Limb (tissue), 2 donors: ENCODE measurements at regions not wholly inside any gene's neighbourhood (a gene's known extent, or its start where the extent isn't known, plus 50 kb on each side); places are given as distances from the start of the nearest gene placed in this dataset.
"Not testable (repeated sequence)": the region's sequence is repeated elsewhere in the genome, so short reads cannot be mapped to it uniquely, and the experiment has no call there.

Source experiments
- DNase-seq, 2 donors: peaks; one replicate each; pipeline ENCODE4 v3.0.0-alpha.2; 2016; ENCODE audit errors: extremely low spot score in 2 of 2

- DNase-seq = no peak
Observed at GRCh38 chr10:57341294-57341693, 926.4 kb downstream of the IPMK start.

- DNase-seq = peak in 1 of 2 donors; percentile 56
Observed at GRCh38 chr10:57338823-57339558, 928.7 kb downstream of the IPMK start.

- DNase-seq = no peak
Observed at GRCh38 chr10:57336865-57337264, 930.8 kb downstream of the IPMK start.

DNA sequence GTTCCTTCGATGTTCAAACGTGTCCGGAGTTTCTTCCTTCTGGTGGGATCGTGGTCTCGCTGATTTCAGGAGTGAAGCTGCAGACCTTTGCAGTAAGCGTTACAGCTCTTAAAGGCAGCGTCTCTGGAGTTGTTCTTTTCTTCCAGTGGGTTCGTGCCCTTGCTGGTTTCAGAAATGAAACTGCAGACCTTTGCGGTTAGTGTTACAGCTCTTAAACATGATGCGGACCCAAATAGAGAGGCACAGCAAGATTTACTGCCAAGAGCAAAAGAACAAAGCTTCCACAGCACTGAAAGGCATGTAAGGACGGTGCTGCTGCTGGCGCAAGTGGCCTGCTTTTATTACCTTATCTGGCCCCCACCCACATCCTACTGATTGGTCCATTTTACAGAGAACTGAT lies 931.4 kb downstream of the IPMK start:
- no peak for DNase-seq

DNA sequence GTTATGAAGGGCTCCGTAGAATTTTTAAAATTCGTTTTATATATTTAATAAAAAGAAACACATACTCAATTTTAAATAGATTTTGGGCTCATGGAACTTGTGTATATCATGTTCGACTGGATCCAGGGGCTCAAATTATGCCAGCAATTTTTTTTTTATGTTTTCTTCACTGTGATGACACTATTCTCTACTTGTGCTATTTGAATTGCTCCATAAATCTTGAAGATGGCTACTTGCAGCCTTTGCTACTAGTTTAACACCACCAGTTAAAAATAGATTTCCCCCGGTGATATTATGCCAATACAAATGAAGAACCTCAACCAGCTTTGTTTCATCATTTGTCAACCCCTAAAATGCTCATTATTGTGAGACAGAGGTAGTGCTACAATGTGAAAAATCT lies 933.2 kb downstream of the IPMK start:
- DNase-seq = no peak

DNA sequence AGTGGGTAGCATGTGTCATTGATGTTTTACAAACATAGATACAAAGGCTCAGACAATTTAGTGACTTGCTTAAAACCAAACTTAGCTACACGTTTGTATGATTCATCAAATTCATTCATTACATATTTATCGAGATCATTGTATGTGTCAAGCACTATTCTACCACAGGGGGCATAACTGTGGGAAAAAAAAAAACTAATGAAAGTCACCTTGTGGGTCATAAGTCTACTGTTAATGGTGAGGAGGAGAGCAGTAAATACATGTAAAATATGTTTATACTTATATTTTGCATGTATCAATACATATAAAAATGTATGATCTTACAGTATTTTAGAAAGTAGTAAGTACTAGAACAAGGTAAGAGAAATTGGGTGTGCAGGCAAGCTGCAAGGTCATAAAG lies 933.8 kb downstream of the IPMK start:
- DNase-seq = no peak

DNA sequence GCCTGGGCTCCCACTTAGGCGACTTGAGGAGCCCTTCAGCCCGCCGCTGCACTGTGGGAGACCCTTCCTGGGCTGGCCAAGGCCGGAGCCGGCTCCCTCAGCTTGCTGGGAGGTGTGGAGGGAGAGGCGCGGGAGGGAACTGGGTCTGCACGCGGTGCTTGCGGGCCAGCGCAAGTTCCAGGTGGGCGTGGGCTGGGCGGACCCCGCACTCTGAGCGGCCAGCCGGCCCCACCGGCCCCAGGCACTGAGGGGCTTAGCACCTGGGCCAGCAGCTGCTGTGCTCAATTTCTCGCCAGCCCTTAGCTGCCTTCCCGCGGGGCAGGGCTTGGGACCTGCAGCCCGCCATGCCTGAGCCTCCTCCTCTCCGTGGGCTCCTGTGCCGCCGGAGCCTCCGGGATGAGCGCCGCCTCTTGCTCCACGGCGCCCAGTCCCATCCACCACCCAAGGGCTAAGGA lies 946.3 kb downstream of the IPMK start:
- DNase-seq = not testable (repeated sequence)

DNA sequence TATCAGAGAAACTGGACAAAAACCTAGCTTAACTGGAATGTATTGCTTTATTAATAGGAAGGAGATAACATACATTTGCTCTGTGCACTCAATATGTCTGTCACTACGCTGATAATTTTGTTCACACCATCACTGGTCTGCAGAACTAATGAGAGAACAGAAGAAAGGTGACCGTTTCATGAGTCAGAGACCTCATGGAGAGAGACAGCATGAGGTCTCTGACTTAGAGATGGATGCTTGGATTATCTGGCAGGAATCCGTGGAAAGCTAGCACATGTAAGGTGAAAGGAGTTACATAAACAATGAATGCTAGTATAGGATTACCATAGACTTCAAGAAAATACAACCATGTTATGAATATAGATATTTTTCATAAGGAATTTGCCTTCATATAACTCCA lies 947.3 kb downstream of the IPMK start:
- DNase-seq = no peak

GRCh38 chr10:57314046-57314445 lies 953.0 kb upstream of the ZWINT start:
- no peak for DNase-seq

DNA sequence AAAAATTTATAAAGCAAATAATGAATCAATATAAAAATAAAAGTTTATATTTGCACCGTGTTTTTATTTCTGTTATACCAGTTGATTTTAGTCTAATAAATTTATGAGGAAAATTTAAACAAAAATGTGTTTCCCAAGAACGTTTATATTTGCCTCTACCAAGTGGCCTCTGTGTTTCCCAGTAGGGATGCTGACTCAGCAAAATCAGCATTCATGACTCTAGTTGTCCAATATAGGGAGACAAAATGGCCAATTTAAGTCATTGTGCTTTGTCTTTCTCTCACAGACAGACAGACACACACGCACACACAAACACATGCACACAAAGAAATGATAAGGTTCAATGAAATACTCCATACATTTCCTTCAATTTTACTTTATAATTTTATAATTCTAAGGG lies 942.5 kb upstream of the ZWINT start:
- DNase-seq = no peak

DNA sequence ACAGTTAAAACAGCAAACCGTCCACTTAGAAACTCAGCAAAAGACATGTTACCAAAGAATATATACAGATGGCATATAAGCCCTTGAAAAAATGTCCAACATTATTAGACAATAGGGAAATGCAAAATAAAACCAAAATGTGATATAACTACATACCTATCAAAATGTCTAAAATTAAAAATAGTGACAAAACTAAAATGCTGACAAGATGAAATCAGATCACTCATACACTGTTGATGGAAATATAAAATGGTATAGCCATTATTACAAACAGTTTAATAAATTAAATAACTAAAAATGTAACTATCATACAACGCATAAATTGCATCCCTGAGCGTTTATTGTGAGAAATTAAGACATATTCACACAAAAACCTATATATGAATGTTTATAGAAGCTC lies 939.7 kb upstream of the ZWINT start:
- no peak for DNase-seq

DNA sequence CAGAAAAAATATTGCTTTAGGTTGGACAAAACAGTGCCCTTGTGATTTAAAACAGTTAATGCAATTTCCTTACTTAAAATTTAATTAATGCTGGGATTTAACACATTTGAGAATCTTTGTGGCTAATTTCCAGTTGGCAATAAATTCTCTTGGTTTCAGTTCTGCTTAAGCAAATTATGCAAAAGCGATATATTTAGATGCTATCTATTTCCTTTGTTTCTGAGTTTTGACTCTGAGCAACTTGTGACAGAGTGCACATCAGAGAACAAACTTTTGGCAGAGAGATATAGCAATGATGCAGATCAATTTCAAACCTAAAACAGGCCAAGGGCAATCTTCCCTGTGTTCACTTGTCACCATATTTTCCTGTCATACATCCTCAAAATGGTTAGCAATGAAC lies 933.6 kb upstream of the ZWINT start:
- no peak for DNase-seq

DNA sequence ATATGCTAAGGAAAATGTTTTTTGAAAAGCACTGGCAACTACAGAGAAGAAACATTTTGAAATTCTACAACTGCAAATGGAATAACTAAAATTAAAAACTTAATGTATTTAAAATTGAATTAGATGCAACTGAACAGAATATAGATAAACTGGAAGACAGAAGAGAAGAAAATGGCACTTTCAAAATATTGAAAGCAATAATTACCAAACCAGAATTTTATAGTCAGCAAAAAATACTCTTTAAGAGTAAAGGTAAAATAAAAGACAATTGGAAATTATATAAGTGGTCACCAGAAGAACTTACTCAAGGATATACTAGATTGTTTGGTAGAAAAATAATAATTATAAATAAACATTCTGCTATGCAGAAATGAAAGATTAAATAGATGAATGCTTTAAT lies 927.7 kb upstream of the ZWINT start:
- no peak for DNase-seq

- no peak for DNase-seq
Observed at GRCh38 chr10:57262892-57263291, 901.8 kb upstream of the ZWINT start.

- no peak for DNase-seq
Observed at GRCh38 chr10:57260175-57260574, 899.1 kb upstream of the ZWINT start.

- DNase-seq = no peak
Observed at GRCh38 chr10:57249615-57250281, 888.7 kb upstream of the ZWINT start.

DNA sequence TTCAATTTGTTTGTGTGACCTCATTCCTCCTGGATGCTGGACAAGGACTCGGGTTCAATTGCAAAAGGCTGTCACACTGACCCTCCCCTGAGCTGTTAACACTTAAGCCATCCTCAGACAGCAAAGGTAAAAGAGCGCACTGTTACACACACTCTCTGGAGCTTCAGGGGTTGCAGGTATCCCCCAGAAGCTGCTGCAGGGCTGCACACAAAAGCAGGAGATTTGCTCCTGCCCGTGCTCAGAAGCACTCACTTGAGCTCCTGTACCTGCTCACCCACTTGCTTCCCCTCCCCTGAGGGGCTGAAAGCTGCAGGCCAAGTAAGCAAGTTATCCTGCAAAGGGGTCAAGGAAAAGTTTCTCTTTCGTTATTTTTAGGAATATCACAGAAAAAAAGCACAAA lies 886.2 kb upstream of the ZWINT start:
- no peak for DNase-seq

DNA sequence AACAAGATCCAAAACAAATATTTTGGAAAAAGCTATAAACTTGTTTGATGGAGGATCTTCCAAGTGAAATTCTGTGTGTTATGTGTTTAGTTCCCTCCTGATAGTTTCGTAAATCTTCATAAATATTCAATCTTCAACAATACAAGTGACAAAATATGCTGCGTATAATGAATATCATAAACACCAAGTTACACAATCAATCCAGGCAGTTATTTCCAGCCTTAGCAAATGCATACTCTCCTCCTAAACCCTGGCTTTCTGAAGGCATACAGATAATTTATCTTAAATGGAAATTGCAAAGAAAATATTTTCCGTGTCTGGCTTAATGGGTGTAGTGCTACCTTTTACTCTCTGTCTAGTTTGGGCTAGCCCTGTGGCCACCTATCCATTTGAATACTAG lies 864.9 kb upstream of the ZWINT start:
- DNase-seq = no peak

DNA sequence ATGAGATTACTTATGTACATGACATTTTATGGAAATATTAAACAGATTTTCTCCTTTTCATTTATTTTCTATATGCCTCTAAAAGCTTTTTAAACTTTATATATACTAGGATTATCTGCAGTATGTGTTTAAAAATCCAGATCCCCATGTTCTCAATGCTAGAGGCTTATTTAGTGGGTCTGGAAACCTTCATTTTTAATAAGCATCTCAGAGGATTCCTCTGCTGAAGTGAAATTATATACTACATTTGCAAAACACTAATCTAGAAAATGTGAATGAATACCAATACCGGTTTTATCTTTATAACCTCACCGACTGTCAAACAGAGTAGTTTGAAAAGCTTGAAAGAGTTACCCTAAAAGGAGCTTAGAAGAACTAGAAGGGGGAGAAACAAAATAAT lies 863.8 kb upstream of the ZWINT start:
- DNase-seq = no peak

- no peak for DNase-seq
Observed at GRCh38 chr10:57222603-57223002, 861.5 kb upstream of the ZWINT start.

- no peak for DNase-seq
Observed at GRCh38 chr10:57222129-57222528, 861.1 kb upstream of the ZWINT start.

GRCh38 chr10:57221674-57222073 lies 860.6 kb upstream of the ZWINT start:
- DNase-seq = no peak

DNA sequence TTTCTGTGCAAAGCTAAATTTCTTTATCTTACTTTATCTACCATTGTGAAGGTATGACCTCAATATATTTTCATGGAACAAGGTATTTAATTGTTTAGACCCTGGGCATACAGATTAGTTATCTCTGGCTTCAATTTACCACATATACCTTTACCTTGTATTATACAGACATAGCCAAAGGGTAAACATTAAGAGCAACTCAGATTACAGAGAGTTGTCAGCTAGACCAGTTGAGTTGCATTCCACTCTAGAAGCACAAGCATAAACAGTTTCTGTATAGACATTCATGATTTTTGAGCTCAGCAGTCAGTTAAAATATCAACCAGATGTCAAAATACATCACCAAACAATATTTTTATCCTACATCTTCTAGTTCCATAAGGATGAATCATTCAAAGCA lies 857.3 kb upstream of the ZWINT start:
- DNase-seq = no peak
